B cell (primary cell): ENCODE measurements at regions not wholly inside any gene's neighbourhood (a gene's known extent, or its start where the extent isn't known, plus 50 kb on each side); places are given as distances from the start of the nearest gene placed in this dataset.

Experiments used
- CTCF ChIP-seq: fragments of 200-600 bp; IDR thresholded peaks from one replicate; pipeline ENCODE4 v1.8.0; 2022; ENCODE audit warnings: antibody characterized with exemption, mild to moderate bottlenecking
- EZH2 ChIP-seq: IDR thresholded peaks from 2 replicates; pipeline ENCODE4 v1.6.1; 2012; ENCODE audit warnings: borderline replicate concordance, low read depth, mild to moderate bottlenecking, moderate library complexity, low read length; ENCODE audit not compliant: insufficient read depth, poor library complexity, severe bottlenecking

- TF ChIP-seq CTCF (no peak), EZH2 (no peak)
Measured at GRCh38 chr1:232489256-232489655, 140.7 kb downstream of the SIPA1L2 start.
